Activated T-cell treated with anti-CD3 and anti-CD28 coated beads, Interleukin-2, amount 50 U/mL, for 4 hours (primary cell): ENCODE measurements at regions not wholly inside any gene's neighbourhood (a gene's known extent, or its start where the extent isn't known, plus 50 kb on each side); places are given as distances from the start of the nearest gene placed in this dataset.
"Not testable (repeated sequence)": the region's sequence is repeated elsewhere in the genome, so short reads cannot be mapped to it uniquely, and the experiment has no call there.

Experiments
- ATAC-seq, 2 donors: fragments of 200-7000 bp; cut with Tn5 transposase; one replicate each; pipeline ENCODE4 v1.10.0; 2021
- DNase-seq: peaks from one replicate; pipeline ENCODE4 v3.0.0-alpha.2; 2020
- H3K27me3 Mint-ChIP-seq: one replicate; pipeline ENCODE4 v1.8.0; 2021; ENCODE audit warnings: low read depth, mixed read lengths
- H3K36me3 Mint-ChIP-seq: one replicate; pipeline ENCODE4 v1.8.0; 2022; ENCODE audit warnings: mixed read lengths; ENCODE audit not compliant: insufficient read depth
- H3K4me1 Mint-ChIP-seq: one replicate; pipeline ENCODE4 v1.8.0; 2021; ENCODE audit warnings: low read depth, mixed read lengths
- H3K4me3 Mint-ChIP-seq: one replicate; pipeline ENCODE4 v1.8.0; 2021; ENCODE audit warnings: mild to moderate bottlenecking, moderate library complexity, mixed read lengths
- H3K9me3 Mint-ChIP-seq: one replicate; pipeline ENCODE4 v1.8.0; 2021; ENCODE audit warnings: mixed read lengths

DNA sequence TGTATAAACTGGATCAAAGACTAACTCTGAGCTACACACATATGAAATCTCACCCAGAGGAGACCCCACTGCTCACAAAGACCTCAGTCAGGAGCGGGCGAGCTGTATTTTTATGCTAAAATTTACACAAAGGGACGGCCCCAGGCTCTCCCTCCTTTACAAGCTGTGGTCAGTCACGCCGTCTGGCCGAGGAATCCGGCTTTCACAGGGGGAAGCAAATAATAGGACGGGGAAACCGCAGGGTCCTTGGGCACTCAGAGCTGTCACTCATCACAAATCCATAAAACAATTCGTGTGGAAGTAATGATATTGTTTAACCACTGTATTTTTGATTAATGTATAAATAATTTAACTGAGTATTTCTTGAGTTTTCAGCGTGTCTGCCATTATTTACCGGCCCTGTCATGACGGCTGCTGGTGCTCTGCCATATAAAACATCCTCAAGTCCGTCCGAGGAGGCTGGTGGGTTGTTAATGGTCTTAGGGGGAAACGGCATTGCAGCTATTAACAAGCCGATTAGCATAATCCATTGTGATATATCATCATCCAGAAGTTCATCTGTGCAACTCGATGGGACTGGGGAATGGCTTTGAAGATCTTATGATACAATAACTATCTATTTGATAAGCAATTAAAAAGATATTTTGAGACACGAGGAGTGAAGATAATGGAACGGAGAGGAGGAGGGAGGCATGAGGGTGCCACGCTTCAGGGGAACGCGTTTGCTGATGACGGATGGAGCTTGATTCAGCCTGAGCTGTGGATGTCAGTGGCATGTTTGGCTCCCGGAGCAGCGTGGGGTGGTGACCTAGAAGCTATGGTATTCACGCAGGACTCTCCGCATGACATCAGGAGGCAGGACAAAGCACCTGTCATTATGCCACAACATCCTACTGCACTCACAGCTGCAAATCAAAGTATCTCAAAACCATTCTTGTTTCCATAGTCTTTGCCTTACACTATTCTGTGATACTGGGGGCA, 150.9 kb downstream of the SHOX start:
- Mint-ChIP-seq H3K4me3 (no peak overlapping the region), H3K9me3 (peaks cover 6% of the 10 kb centered on the region), H3K27me3 (peaks cover 2% of the 10 kb centered on the region), H3K36me3 (no peaks in the 10 kb centered on the region), H3K4me1 (no peaks in the 10 kb centered on the region)
- ATAC-seq (no peak), DNase-seq (no peak)

DNA sequence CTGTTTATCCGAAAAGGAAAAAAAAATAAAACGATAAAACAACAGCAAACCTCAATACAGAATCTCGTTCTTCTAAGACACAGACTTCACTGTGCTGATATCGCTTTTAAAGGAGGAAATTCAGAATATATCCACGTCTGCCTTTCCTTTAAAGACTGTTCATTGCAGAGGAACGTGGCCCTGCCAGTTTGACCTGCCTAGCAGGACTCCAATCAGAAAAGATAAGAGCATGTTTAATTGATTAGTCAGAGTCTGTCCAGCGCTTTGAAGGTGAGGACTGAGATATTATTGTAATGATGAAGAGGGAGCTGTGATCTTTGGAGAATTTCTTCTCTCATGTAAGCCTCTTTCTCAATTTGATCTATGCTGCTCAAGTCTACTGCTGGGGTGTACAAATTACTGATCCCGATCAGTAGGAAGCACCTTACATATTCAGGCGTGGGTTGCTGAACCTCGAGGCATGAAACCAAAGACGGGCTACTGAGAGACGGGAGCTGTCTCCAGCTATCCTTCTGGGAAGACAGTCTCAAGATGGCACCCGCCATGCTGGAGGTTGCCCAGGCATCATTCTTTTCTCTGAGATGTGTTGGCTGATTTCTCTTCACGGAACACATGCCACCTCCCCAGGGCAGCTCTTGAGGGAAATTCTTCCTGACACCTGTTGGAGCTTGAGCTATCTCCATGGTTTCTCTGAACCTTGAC, 146.1 kb downstream of the SHOX start:
- H3K4me3 Mint-ChIP-seq: no peak overlapping the region
- peaks cover 6% of the 10 kb centered on the region for H3K9me3 Mint-ChIP-seq
- no peaks in the 10 kb centered on the region for H3K36me3 Mint-ChIP-seq
- DNase-seq (no peak), ATAC-seq (no peak)
- no peaks in the 10 kb centered on the region for H3K4me1 Mint-ChIP-seq
- H3K27me3 Mint-ChIP-seq: peaks cover 3% of the 10 kb centered on the region

DNA sequence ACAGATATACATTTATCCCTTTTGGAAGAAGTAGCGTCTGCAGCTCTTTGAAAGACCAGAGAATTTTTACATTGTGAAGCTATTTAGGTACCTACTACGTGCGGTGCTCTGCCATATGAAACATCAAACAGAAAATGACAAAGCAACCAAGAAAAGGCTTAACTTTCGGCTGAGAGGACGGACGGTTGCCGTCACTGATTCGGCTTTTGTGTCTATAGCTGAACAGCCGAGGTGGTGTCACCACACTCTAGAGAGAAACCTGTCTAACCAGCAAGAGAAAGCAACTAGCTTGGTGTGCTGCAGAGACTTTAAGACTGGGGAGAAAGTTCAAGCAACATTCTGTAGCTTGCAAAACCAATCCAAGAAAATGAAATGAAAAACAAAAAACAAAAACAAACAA, 145.5 kb downstream of the SHOX start:
- H3K9me3 Mint-ChIP-seq: peaks cover 6% of the 10 kb centered on the region
- H3K27me3 Mint-ChIP-seq: peaks cover 3% of the 10 kb centered on the region
- no peaks in the 10 kb centered on the region for H3K4me1 Mint-ChIP-seq
- H3K4me3 Mint-ChIP-seq: no peak overlapping the region
- no peaks in the 10 kb centered on the region for H3K36me3 Mint-ChIP-seq
- DNase-seq (no peak), ATAC-seq (no peak)

DNA sequence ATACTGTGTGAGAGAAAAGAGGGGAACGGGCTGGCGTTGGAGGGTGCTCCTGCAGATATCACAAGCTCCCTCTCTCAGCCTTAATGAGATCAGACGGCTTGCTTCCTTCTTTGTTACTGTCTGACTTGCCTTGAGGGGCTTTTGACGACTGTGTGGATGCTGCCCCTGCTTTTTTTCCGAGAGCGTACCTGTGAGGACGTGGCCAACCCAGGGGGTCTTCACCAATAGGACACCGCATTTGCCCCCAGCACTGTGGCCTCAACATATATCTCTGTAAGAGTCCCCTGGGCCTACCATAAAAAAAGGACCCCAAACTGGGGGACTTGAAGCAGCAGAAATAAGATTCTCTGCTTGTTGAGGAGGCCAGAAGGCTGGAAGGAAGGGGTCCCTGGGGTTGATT, 143.9 kb downstream of the SHOX start:
- ATAC-seq: no peak

DNA sequence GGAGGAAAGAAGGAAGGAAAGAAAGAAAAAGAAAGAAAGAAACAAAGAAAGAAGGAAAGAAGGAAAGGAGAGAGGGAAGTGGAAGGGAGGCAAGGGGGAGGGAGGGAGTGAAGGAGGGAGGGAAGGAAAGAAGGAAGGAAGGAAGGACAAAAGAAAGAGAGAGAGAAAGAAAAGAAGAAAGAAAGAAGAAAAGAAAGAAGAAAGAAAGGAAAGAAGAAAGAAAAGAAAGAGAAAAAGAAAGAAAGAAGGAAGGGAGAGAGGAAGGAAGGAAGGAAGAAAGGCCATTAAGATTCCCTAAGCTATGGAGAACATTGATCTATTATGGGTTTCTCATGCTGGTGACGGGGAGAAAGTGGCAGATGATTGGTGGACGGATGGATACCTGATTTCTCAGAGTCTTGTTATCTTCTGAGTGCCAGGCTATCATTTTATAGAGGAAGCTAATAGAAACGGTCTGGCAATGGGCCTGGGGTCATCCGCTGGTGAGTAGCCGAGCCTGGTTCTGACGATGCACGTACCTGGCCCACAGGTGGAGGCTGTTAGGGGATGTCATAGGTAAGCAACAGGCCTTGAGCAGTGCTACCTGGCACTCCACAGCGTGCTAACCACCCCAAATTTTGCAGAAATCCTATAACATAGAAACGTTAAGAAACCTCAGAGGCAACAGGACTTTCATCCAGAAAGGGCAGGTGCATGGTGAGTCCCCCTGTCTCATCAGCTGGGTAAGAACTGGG, 142.9 kb downstream of the SHOX start:
- H3K9me3 Mint-ChIP-seq: peaks cover 2% of the 10 kb centered on the region
- no peaks in the 10 kb centered on the region for H3K36me3 Mint-ChIP-seq
- H3K27me3 Mint-ChIP-seq: peaks cover 2% of the 10 kb centered on the region
- ATAC-seq: no peak
- no peak overlapping the region for H3K4me3 Mint-ChIP-seq
- no peak for DNase-seq
- H3K4me1 Mint-ChIP-seq: no peaks in the 10 kb centered on the region

More for the DNA sequence above, 143.9 kb downstream of the SHOX start:
- Mint-ChIP-seq H3K4me3 (no peak overlapping the region), H3K36me3 (no peaks in the 10 kb centered on the region), H3K9me3 (peaks cover 6% of the 10 kb centered on the region), H3K4me1 (no peaks in the 10 kb centered on the region), H3K27me3 (peaks cover 3% of the 10 kb centered on the region)
- DNase-seq: no peak

DNA sequence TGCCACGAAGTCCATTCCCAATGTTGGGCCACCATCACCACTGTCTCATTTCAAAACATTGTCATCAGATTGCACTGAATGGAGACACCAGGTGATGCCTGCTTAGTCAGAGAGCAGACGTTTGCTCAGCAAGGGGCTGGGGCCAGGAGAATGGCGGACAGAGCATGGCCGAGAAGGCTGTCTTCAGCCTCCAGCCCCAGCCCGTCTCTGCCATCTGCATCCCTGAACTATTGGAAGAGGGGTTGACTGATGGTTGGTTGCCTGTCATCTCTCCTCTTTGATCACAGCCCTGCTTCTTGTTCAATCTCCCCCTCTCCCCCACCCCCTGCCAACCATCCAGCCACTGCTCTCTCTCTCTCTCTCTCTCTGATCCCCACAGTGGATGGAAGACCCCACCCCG, 140.9 kb downstream of the SHOX start:
- no peaks in the 10 kb centered on the region for H3K4me1 Mint-ChIP-seq
- H3K27me3 Mint-ChIP-seq: peaks cover 2% of the 10 kb centered on the region
- no peaks in the 10 kb centered on the region for H3K36me3 Mint-ChIP-seq
- H3K4me3 Mint-ChIP-seq: no peak overlapping the region
- DNase-seq (no peak), ATAC-seq (no peak)
- H3K9me3 Mint-ChIP-seq: peaks cover 16% of the 10 kb centered on the region

DNA sequence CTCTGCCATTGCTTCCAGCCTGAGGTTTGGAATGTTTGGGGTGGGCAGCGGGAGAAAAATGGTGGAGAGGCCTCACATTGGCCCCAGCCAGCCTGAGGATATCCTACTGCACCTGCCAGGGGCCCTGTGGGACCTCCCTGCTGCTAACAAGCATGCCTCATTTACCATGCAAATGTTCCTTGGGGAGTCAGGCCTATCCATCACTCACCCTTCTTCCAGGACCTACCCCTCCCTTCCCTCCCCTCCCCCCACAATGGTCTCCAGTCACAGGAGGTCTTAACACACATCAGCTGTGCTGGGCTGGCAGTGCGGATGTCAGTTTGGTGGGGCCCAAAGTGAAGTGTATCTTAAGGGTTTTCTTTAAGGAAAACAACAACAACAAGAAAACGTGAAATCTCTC, 139.2 kb downstream of the SHOX start:
- Mint-ChIP-seq H3K4me3 (no peak overlapping the region), H3K36me3 (no peaks in the 10 kb centered on the region), H3K9me3 (peaks cover 16% of the 10 kb centered on the region), H3K27me3 (peaks cover 2% of the 10 kb centered on the region), H3K4me1 (no peaks in the 10 kb centered on the region)
- ATAC-seq: no peak
- DNase-seq: no peak

DNA sequence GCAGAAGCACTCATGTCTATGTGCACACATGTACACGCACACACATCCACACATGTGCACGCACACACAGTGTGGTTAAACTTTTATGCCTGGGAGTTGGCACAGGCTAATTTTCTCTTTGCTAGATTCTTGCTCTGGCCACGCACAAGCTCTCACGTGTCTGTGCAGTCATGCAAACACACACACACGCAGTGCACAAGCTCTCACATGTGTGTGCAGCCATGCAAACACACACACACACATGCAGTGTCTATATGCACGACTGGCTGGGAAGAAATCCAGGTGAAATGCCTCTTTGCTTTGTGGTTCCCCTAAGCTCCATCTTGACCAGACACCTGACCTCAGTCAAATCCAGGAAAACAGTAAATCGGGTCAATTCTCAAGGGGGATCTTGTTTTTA, 138.0 kb downstream of the SHOX start:
- Mint-ChIP-seq H3K4me3 (no peak overlapping the region), H3K27me3 (peaks cover 2% of the 10 kb centered on the region), H3K36me3 (no peaks in the 10 kb centered on the region), H3K4me1 (no peaks in the 10 kb centered on the region), H3K9me3 (peaks cover 16% of the 10 kb centered on the region)
- ATAC-seq: no peak
- DNase-seq: no peak

DNA sequence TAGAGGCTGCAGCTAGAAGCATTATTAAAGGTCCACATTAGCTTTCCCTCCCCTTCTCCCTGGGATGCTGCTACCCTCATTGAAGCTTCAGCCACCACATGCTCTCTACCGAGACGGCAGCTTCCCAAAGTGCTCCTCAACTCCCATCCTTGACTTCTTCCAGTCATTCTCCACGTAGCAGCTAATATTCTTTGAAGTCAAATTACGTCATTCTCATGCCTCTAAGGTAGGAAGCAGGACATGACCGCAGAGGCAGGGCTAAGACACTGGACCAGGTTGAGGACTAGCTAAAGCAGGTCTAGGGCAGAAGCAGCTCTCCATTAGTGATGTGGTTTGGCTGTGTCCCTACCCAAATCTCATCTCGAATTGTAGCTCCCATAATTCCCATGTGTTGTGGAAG, 128.3 kb downstream of the SHOX start:
- DNase-seq (no peak), ATAC-seq (no peak)
- H3K4me1 Mint-ChIP-seq: no peaks in the 10 kb centered on the region
- peaks cover 8% of the 10 kb centered on the region for H3K27me3 Mint-ChIP-seq
- peaks cover 1% of the 10 kb centered on the region for H3K36me3 Mint-ChIP-seq
- peaks cover 6% of the 10 kb centered on the region for H3K9me3 Mint-ChIP-seq
- no peak overlapping the region for H3K4me3 Mint-ChIP-seq

DNA sequence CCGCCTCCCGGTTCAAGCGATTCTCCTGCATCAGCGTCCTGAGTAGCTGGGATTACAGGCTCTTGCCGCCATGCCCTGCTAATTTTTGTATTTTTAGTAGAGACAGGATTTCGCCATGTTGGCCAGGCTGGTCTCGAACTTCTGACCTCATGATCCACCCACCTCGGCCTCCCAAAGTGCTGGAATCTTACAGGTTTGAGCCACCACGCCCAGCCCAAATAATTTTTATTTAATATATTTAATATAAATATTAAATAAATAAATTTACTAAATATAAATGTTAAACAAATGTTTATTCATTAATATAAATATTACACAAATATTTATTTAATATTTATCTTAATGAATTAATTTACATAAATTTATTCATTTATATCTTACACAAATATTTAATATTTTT, 120.2 kb downstream of the SHOX start:
- no peak for DNase-seq
- Mint-ChIP-seq H3K36me3 (no peaks in the 10 kb centered on the region), H3K4me1 (no peaks in the 10 kb centered on the region), H3K4me3 (no peak overlapping the region), H3K9me3 (no peaks in the 10 kb centered on the region), H3K27me3 (no peaks in the 10 kb centered on the region)
- ATAC-seq: no peak

DNA sequence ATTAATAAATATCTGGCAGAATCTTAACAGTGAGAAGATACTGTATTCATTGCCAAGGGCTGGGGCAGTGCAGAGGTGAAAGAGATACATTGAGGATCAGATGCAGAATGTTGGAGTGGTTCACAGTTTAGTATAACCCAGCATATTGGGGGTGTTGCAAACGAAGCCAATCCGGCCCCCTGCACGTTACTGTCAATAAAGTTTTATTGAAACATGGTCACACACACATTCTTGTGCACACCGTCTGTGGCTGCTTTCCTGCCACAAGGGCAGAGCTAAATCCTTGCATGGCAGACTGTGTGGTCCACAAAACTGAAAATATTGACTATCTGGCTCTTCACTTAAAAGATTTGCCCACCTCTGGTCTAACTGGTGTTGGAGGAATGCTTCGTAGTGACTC, 119.7 kb downstream of the SHOX start:
- Mint-ChIP-seq H3K36me3 (no peaks in the 10 kb centered on the region), H3K27me3 (no peaks in the 10 kb centered on the region), H3K9me3 (no peaks in the 10 kb centered on the region), H3K4me1 (no peaks in the 10 kb centered on the region), H3K4me3 (no peak overlapping the region)
- ATAC-seq: no peak
- no peak for DNase-seq

DNA sequence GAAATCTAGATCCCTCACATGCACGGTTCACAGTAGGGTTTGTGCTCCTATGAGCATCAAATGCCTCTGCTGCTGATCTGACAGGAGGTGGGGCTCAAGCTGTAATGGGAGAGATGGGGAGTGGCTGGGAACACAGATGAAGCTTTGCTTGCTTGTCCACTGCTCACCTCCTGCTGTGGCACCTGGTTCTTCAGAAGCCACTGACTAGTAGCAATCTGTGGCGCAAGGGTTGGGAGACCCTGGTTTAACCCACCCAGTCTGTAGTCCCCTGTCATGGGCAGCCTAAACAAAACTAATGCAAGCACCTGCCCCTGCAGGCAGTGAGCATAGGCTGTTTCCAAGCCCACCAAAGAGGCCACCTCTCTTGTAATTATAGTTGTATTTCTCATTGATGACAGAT, 116.6 kb downstream of the SHOX start:
- no peaks in the 10 kb centered on the region for H3K4me1 Mint-ChIP-seq
- no peak overlapping the region for H3K4me3 Mint-ChIP-seq
- peaks cover 11% of the 10 kb centered on the region for H3K9me3 Mint-ChIP-seq
- no peaks in the 10 kb centered on the region for H3K27me3 Mint-ChIP-seq
- ATAC-seq: no peak
- DNase-seq: no peak
- H3K36me3 Mint-ChIP-seq: no peaks in the 10 kb centered on the region

DNA sequence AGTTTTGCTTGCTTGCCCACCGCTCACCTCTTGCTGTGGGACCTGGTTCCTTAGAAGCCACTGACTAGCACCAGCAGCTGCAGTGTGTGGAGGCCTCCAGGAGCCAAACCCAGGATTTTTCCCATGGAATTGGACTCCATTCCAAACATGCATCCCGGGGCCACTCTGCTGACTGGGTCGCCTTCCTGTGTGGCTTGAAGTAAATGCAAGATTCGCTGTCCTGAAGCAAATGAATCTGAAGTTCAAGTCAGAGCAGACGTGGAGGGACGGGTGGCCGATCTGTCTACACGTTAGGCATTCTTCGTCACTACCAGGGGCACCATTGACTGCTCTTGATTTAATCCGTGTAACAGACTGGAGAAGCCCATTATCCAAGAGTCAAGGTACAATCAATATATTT, 109.0 kb downstream of the SHOX start:
- Mint-ChIP-seq H3K4me1 (no peaks in the 10 kb centered on the region), H3K27me3 (peaks cover 2% of the 10 kb centered on the region), H3K9me3 (peaks cover 6% of the 10 kb centered on the region), H3K36me3 (no peaks in the 10 kb centered on the region), H3K4me3 (no peak overlapping the region)
- DNase-seq: no peak
- no peak for ATAC-seq

DNA sequence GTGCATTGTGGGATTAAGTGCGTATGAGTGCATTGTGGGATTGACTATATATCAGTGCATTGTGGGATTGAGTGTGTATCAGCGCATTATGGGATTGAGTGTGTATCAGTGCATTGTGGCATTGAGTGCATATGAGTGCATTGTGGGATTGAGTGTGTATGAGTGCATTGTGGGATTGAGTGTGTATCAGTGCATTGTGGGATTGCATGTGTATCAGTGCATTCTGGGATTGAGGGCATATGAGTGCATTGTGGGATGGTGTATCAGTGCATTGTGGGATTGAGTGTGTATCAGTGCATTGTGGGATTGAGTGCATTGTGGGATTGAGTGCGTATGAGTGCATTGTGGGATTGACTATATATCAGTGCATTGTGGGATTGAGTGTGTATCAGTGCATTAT, 106.4 kb downstream of the SHOX start:
- not testable (repeated sequence) for H3K36me3 Mint-ChIP-seq, H3K4me3 Mint-ChIP-seq, H3K9me3 Mint-ChIP-seq, H3K27me3 Mint-ChIP-seq, DNase-seq, ATAC-seq, H3K4me1 Mint-ChIP-seq
